Endothelial cell of umbilical vein (primary cell): ENCODE measurements at regions not wholly inside any gene's neighbourhood (a gene's known extent, or its start where the extent isn't known, plus 50 kb on each side); places are given as distances from the start of the nearest gene placed in this dataset.

ENCODE experiments used
- BruUV-seq: library from RNA; stranded (reverse); fragments of 400-500 nt; replicated peaks from 2 replicates; lab custom pipeline; 2021; lab: Mats Ljungman, UMichigan
- CTCF ChIA-PET: fragments of 300-600, 350-600 bp; sonication (Branson Sonifier 250); formaldehyde crosslinking; loops from one replicate; lab custom pipeline; 2021; ENCODE audit warnings: antibody characterized with exemption, inconsistent platforms; lab: Charles Lee
- POLR2A ChIA-PET: fragments of 300-600, 350-600 bp; sonication (Branson Sonifier 250); formaldehyde crosslinking; loops from one replicate; lab custom pipeline; 2021; ENCODE audit warnings: antibody characterized with exemption, inconsistent platforms; lab: Charles Lee
- DNase-seq: peaks from one replicate; pipeline ENCODE4 v3.0.0-alpha.2; 2011; ENCODE audit warnings: low read depth, low spot score
- FAIRE-seq: peaks from 2 replicates; lab custom pipeline; 2011; peaks lifted over from hg19 to GRCh38; lab: Jason Lieb, UNC
- H2AFZ ChIP-seq: 2 replicates; pipeline ENCODE4 v1.6.0; 2012; ENCODE audit warnings: low read depth, low read length, control low read depth, inconsistent platforms
- H3K27ac ChIP-seq: 2 replicates; pipeline ENCODE4 v1.5.1; 2011; ENCODE audit warnings: low read depth, mild to moderate bottlenecking, control low read depth, low read length, moderate library complexity; ENCODE audit not compliant: insufficient read depth
- H3K27me3 ChIP-seq, 2 experiments: 2 replicates each; pipeline versions ENCODE4 v1.6.0 to v1.6.1; 2011; ENCODE audit warnings: low read length in 2 of 2, mixed read lengths in 1 of 2; ENCODE audit not compliant: control insufficient read depth in 2 of 2, insufficient read depth in 2 of 2
- H3K36me3 ChIP-seq, 2 experiments: 2 replicates in 1 of 2; 3 replicates in 1 of 2; pipeline ENCODE4 v1.5.1; 2011; ENCODE audit warnings: low read length in 2 of 2, mild to moderate bottlenecking in 1 of 2, moderate library complexity in 1 of 2; ENCODE audit not compliant: control insufficient read depth in 2 of 2, insufficient read depth in 2 of 2; ENCODE audit errors: extremely low read depth in 1 of 2
- H3K4me1 ChIP-seq: 3 replicates; pipeline ENCODE4 v1.5.1; 2011; ENCODE audit warnings: mild to moderate bottlenecking, low read length; ENCODE audit not compliant: control insufficient read depth, insufficient read depth; ENCODE audit errors: extremely low read depth
- H3K4me2 ChIP-seq: 2 replicates; pipeline ENCODE4 v1.6.1; 2011; ENCODE audit warnings: low read length, control low read depth, mixed read lengths; ENCODE audit not compliant: insufficient read depth
- H3K4me3 ChIP-seq, 3 experiments: fragments of 200-600 bp in 1 of 3; sonication (generic), shearing (Covaris generic) in 1 of 3; replicated peaks in 1 of 3; 2 replicates each; pipeline ENCODE4 v1.5.1; 2011 to 2016; ENCODE audit warnings: control low read depth in 3 of 3, low read length in 3 of 3, mild to moderate bottlenecking in 2 of 3, inconsistent platforms in 1 of 3, low read depth in 1 of 3, moderate library complexity in 1 of 3; ENCODE audit not compliant: insufficient read depth in 1 of 3
- H3K79me2 ChIP-seq: 2 replicates; pipeline ENCODE4 v1.6.0; 2012; ENCODE audit warnings: low read length, inconsistent platforms; ENCODE audit not compliant: control insufficient read depth, insufficient read depth
- H3K9ac ChIP-seq: replicated peaks from 2 replicates; pipeline ENCODE3; 2011; ENCODE audit warnings: low read length, control low read depth; ENCODE audit not compliant: insufficient read depth; ENCODE audit errors: extremely low read depth
- H3K9me1 ChIP-seq: replicated peaks from 3 replicates; pipeline ENCODE4 v1.6.0; 2011; ENCODE audit warnings: mild to moderate bottlenecking, low read length; ENCODE audit not compliant: control insufficient read depth, insufficient read depth; ENCODE audit errors: extremely low read depth
- H3K9me3 ChIP-seq: replicated peaks from 2 replicates; pipeline ENCODE4 v1.5.1; 2012; ENCODE audit warnings: low read length, inconsistent platforms; ENCODE audit not compliant: control insufficient read depth, insufficient read depth
- H4K20me1 ChIP-seq: replicated peaks from 2 replicates; pipeline ENCODE3; 2011; ENCODE audit warnings: mild to moderate bottlenecking, low read length; ENCODE audit not compliant: control insufficient read depth, insufficient read depth; ENCODE audit errors: extremely low read depth
- CTCF ChIP-seq, 2 donors: IDR thresholded peaks; 1 replicate in 1 of 2; 2 replicates in 1 of 2; pipeline ENCODE4 v1.5.1; 2011; ENCODE audit warnings: low read length in 2 of 2, mild to moderate bottlenecking in 2 of 2, moderate library complexity in 2 of 2, control low read depth in 1 of 2, inconsistent platforms in 1 of 2, low read depth in 1 of 2; ENCODE audit not compliant: insufficient read depth in 1 of 2; ENCODE audit errors: extremely low read depth in 1 of 2
- EZH2 ChIP-seq: IDR thresholded peaks from 2 replicates; pipeline ENCODE4 v1.6.1; 2012; ENCODE audit warnings: borderline replicate concordance, low read depth, mild to moderate bottlenecking, moderate library complexity, low read length, inconsistent platforms; ENCODE audit not compliant: severe bottlenecking
- FOS ChIP-seq: IDR thresholded peaks from 2 replicates; pipeline ENCODE4 v1.6.1; 2011; ENCODE audit warnings: mild to moderate bottlenecking, low read length, moderate library complexity, borderline replicate concordance; ENCODE audit not compliant: insufficient read depth
- GATA2 ChIP-seq: IDR thresholded peaks from 2 replicates; pipeline ENCODE4 v1.7.0; 2011; ENCODE audit warnings: low read depth, mild to moderate bottlenecking, moderate library complexity, mixed read lengths, low read length; ENCODE audit not compliant: insufficient read length, insufficient read depth
- JUN ChIP-seq: IDR thresholded peaks from 2 replicates; pipeline ENCODE4 v1.6.1; 2011; ENCODE audit warnings: borderline replicate concordance, low read depth; ENCODE audit not compliant: insufficient read length, insufficient read depth
- MAX ChIP-seq: IDR thresholded peaks from 2 replicates; pipeline ENCODE4 v1.6.1; 2011; ENCODE audit not compliant: insufficient read depth, insufficient read length
- MYC ChIP-seq: IDR thresholded peaks from one replicate; pipeline ENCODE4 v1.6.1; 2011; ENCODE audit warnings: mild to moderate bottlenecking, low read depth, low read length
- POLR2A ChIP-seq: IDR thresholded peaks from 2 replicates; pipeline ENCODE4 v1.6.1; 2012; ENCODE audit warnings: low read depth, mild to moderate bottlenecking, control low read depth, low read length
- POLR2AphosphoS5 ChIP-seq: IDR thresholded peaks from 2 replicates; pipeline ENCODE4 v1.6.1; 2012; ENCODE audit warnings: low read depth, mild to moderate bottlenecking, control low read depth, low read length, moderate library complexity; ENCODE audit not compliant: insufficient read depth
- dilution Hi-C: fragments of 300-500 bp; cut with MboI; formaldehyde crosslinking; loops from one replicate; pipeline ENCODE4 v1.15.0; 2019; ENCODE audit warnings: low sequenced_read_pairs; ENCODE audit not compliant: extremely low pct_ligation_motif_present
- intact Hi-C: fragments of 100-400 bp; cut with micrococcal nuclease; formaldehyde crosslinking; loops from one replicate; pipeline ENCODE4 v1.10.0; 2022

- ChIA-PET POLR2A (no interaction called here), CTCF (no interaction called here)
- TF ChIP-seq MYC = no peak
- FAIRE-seq (no peak), DNase-seq (no peak)
- Histone ChIP-seq H3K27ac (no peak overlapping the region), H3K36me3 (no peaks in the 10 kb centered on the region), H3K9ac (no peak overlapping the region), H3K9me1 (no peaks in the 10 kb centered on the region), H3K27me3 (no peaks in the 10 kb centered on the region), H3K9me3 (peaks cover 2% of the 10 kb centered on the region), H3K4me1 (no peaks in the 10 kb centered on the region), H3K4me2 (no peak overlapping the region), H2AFZ (no peak overlapping the region), H3K4me3 (no peak overlapping the region), H4K20me1 (no peaks in the 10 kb centered on the region), H3K79me2 (no peaks in the 10 kb centered on the region)
- intact Hi-C loops = no loop called here
- dilution Hi-C loops = no loop called here
- BruUV-seq = no TSS peak
These were observed 460.4 kb downstream of the MBD2 start for GRCh38 chr18:53764086-53764485.

GRCh38 chr18:53757328-53757727 lies 467.1 kb downstream of the MBD2 start:
- no peak overlapping the region for H3K4me3 ChIP-seq
- no peak overlapping the region for H2AFZ ChIP-seq
- no peaks in the 10 kb centered on the region for H3K9me1 ChIP-seq
- H3K27me3 ChIP-seq = no peaks in the 10 kb centered on the region
- H3K27ac ChIP-seq = no peak overlapping the region
- no TSS peak for BruUV-seq
- no peaks in the 10 kb centered on the region for H3K4me1 ChIP-seq
- no peak overlapping the region for H3K9ac ChIP-seq
- no peak overlapping the region for H3K4me2 ChIP-seq
- TF ChIP-seq GATA2 (no peak), MAX (no peak), EZH2 (no peak), CTCF (IDR thresholded peaks at IDR 0.05; ENCODE audit: extremely low read depth in 1 of 2, insufficient read depth in 1 of 2, low read depth in 1 of 2, low read length in 2 of 2) (no peak), POLR2AphosphoS5 (no peak), MYC (no peak), FOS (no peak), POLR2A (no peak), JUN (no peak)
- intact Hi-C loops = no loop called here
- ChIA-PET POLR2A (no interaction called here), CTCF (no interaction called here)
- no peak for FAIRE-seq
- H3K9me3 ChIP-seq = peaks cover 2% of the 10 kb centered on the region
- no peaks in the 10 kb centered on the region for H4K20me1 ChIP-seq
- DNase-seq = no peak
- H3K79me2 ChIP-seq = no peaks in the 10 kb centered on the region
- H3K36me3 ChIP-seq = no peaks in the 10 kb centered on the region
- dilution Hi-C loops = no loop called here
